Neural cell (in vitro differentiated cells): ENCODE measurements at regions not wholly inside any gene's neighbourhood (a gene's known extent, or its start where the extent isn't known, plus 50 kb on each side); places are given as distances from the start of the nearest gene placed in this dataset.

ENCODE experiments used
- EP300 ChIP-seq: fragments of 450-650 bp; conservative IDR thresholded peaks from 2 replicates; pipeline ENCODE4 v1.6.1; 2014; ENCODE audit warnings: antibody characterized with exemption, mild to moderate bottlenecking, moderate library complexity; ENCODE audit not compliant: poor library complexity, severe bottlenecking
- EZH2 ChIP-seq: fragments of 200-600, 300-800 bp; shearing (Covaris generic), sonication (generic); IDR thresholded peaks from 2 replicates; pipeline ENCODE4 v1.6.1; 2014; ENCODE audit warnings: antibody characterized with exemption, low read length, borderline replicate concordance, mild to moderate bottlenecking; ENCODE audit not compliant: insufficient read depth, poor library complexity, severe bottlenecking
- POLR2AphosphoS5 ChIP-seq: IDR thresholded peaks from 2 replicates; pipeline ENCODE4 v1.6.1; 2012
- RAD21 ChIP-seq: fragments of 450-650 bp; conservative IDR thresholded peaks from 2 replicates; pipeline ENCODE4 v1.6.1; 2014; ENCODE audit warnings: antibody characterized with exemption, mild to moderate bottlenecking, moderate library complexity
- TAF1 ChIP-seq: IDR thresholded peaks from 2 replicates; pipeline ENCODE4 v1.6.1; 2012; ENCODE audit warnings: low read depth
- TF ChIP-seq, protein P1 (sequence below): fragments of 450-650 bp; IDR thresholded peaks from 2 replicates; pipeline ENCODE4 v1.5.1; 2014; ENCODE audit warnings: antibody characterized with exemption, mild to moderate bottlenecking, moderate library complexity; ENCODE audit not compliant: poor library complexity, severe bottlenecking
- TF ChIP-seq, protein P2 (sequence below): IDR thresholded peaks from 2 replicates; pipeline ENCODE4 v1.6.1; 2012; ENCODE audit warnings: borderline replicate concordance

GRCh38 chr18:24819141-24819890 lies 358.9 kb downstream of the HRH4 start:
- TF ChIP-seq, protein P1, sequence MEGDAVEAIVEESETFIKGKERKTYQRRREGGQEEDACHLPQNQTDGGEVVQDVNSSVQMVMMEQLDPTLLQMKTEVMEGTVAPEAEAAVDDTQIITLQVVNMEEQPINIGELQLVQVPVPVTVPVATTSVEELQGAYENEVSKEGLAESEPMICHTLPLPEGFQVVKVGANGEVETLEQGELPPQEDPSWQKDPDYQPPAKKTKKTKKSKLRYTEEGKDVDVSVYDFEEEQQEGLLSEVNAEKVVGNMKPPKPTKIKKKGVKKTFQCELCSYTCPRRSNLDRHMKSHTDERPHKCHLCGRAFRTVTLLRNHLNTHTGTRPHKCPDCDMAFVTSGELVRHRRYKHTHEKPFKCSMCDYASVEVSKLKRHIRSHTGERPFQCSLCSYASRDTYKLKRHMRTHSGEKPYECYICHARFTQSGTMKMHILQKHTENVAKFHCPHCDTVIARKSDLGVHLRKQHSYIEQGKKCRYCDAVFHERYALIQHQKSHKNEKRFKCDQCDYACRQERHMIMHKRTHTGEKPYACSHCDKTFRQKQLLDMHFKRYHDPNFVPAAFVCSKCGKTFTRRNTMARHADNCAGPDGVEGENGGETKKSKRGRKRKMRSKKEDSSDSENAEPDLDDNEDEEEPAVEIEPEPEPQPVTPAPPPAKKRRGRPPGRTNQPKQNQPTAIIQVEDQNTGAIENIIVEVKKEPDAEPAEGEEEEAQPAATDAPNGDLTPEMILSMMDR, result no peak
- TF ChIP-seq EZH2 (no peak), EP300 (no peak), RAD21 (no peak), POLR2AphosphoS5 (no peak), TAF1 (no peak)
- TF ChIP-seq, protein P2, sequence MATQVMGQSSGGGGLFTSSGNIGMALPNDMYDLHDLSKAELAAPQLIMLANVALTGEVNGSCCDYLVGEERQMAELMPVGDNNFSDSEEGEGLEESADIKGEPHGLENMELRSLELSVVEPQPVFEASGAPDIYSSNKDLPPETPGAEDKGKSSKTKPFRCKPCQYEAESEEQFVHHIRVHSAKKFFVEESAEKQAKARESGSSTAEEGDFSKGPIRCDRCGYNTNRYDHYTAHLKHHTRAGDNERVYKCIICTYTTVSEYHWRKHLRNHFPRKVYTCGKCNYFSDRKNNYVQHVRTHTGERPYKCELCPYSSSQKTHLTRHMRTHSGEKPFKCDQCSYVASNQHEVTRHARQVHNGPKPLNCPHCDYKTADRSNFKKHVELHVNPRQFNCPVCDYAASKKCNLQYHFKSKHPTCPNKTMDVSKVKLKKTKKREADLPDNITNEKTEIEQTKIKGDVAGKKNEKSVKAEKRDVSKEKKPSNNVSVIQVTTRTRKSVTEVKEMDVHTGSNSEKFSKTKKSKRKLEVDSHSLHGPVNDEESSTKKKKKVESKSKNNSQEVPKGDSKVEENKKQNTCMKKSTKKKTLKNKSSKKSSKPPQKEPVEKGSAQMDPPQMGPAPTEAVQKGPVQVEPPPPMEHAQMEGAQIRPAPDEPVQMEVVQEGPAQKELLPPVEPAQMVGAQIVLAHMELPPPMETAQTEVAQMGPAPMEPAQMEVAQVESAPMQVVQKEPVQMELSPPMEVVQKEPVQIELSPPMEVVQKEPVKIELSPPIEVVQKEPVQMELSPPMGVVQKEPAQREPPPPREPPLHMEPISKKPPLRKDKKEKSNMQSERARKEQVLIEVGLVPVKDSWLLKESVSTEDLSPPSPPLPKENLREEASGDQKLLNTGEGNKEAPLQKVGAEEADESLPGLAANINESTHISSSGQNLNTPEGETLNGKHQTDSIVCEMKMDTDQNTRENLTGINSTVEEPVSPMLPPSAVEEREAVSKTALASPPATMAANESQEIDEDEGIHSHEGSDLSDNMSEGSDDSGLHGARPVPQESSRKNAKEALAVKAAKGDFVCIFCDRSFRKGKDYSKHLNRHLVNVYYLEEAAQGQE, result no peak
